ENCODE measurements at regions not wholly inside any gene's neighbourhood (a gene's known extent, or its start where the extent isn't known, plus 50 kb on each side); places are given as distances from the start of the nearest gene placed in this dataset.

GRCh38 chr20:22472447-22473100, 111.8 kb downstream of the FOXA2 start:
- ChIA-PET POLR2A (no interaction called here), CTCF (no interaction called here)
- DNase-seq (ENCODE audit: low read depth), result no peak
- TF ChIP-seq CTCF (IDR thresholded peaks at IDR 0.05; ENCODE audit: insufficient read depth, low read depth, low read length), result no peak
- H3K27me3 ChIP-seq (ENCODE audit: control insufficient read depth, insufficient read depth, low read length), result no peaks in the 10 kb centered on the region
- no peak overlapping the region for H3K4me3 ChIP-seq (ENCODE audit: low read depth, low read length)
- H3K36me3 ChIP-seq (ENCODE audit: control insufficient read depth, insufficient read depth, low read length), result no peaks in the 10 kb centered on the region

- H3K4me3 ChIP-seq (ENCODE audit: low read depth, low read length), result no peak overlapping the region
- ChIA-PET POLR2A (no interaction called here), CTCF (no interaction called here)
- no peak for DNase-seq (ENCODE audit: low read depth)
- TF ChIP-seq CTCF (IDR thresholded peaks at IDR 0.05; ENCODE audit: insufficient read depth, low read depth, low read length), result no peak
- H3K27me3 ChIP-seq (ENCODE audit: control insufficient read depth, insufficient read depth, low read length), result no peaks in the 10 kb centered on the region
- H3K36me3 ChIP-seq (ENCODE audit: control insufficient read depth, insufficient read depth, low read length), result no peaks in the 10 kb centered on the region
Observed at GRCh38 chr20:22471156-22471836, 113.1 kb downstream of the FOXA2 start.

- POLR2A ChIA-PET, result no interaction called here
- H3K4me3 ChIP-seq (ENCODE audit: low read depth, low read length), result no peak overlapping the region
Observed at GRCh38 chr20:22470620-22471026, 113.7 kb downstream of the FOXA2 start.

GRCh38 chr20:22466447-22467171, 117.8 kb downstream of the FOXA2 start:
- Histone ChIP-seq H3K36me3 (ENCODE audit: control insufficient read depth, insufficient read depth, low read length) (no peaks in the 10 kb centered on the region), H3K4me3 (ENCODE audit: low read depth, low read length) (no peak overlapping the region), H3K27me3 (ENCODE audit: control insufficient read depth, insufficient read depth, low read length) (no peaks in the 10 kb centered on the region)
- POLR2A ChIA-PET, result no interaction called here
- CTCF ChIA-PET, result interaction anchor here (0.5 kb wide), 1 partner anchor 16 kb away, joined by 3 read pairs; no protein-coding TSS in a partner anchor
- DNase-seq (ENCODE audit: low read depth), result no peak
- TF ChIP-seq CTCF (IDR thresholded peaks at IDR 0.05; ENCODE audit: insufficient read depth, low read depth, low read length), result no peak

More at GRCh38 chr20:22470620-22471026, 113.7 kb downstream of the FOXA2 start:
- CTCF ChIA-PET, result no interaction called here
- no peak for TF ChIP-seq CTCF (IDR thresholded peaks at IDR 0.05; ENCODE audit: insufficient read depth, low read depth, low read length)
- H3K27me3 ChIP-seq (ENCODE audit: control insufficient read depth, insufficient read depth, low read length), result no peaks in the 10 kb centered on the region
- DNase-seq (ENCODE audit: low read depth), result no peak
- H3K36me3 ChIP-seq (ENCODE audit: control insufficient read depth, insufficient read depth, low read length), result no peaks in the 10 kb centered on the region

Measured in BJ (cell line).